GM12878 (cell line): ENCODE measurements at regions not wholly inside any gene's neighbourhood (a gene's known extent, or its start where the extent isn't known, plus 50 kb on each side); places are given as distances from the start of the nearest gene placed in this dataset.

Source experiments
- EGR1 ChIP-seq, 2 experiments: IDR thresholded peaks; 1 replicate in 1 of 2; 2 replicates in 1 of 2; pipeline ENCODE4 v1.6.1; 2011 to 2012; ENCODE audit warnings: low read depth in 2 of 2, low read length in 2 of 2, borderline replicate concordance in 1 of 2, mild to moderate bottlenecking in 1 of 2, moderate library complexity in 1 of 2
- ESRRA ChIP-seq: IDR thresholded peaks from 2 replicates; pipeline ENCODE4 v1.6.1; 2012; ENCODE audit warnings: mild to moderate bottlenecking, low read length, improper control_type of control experiment
- FOXM1 ChIP-seq: IDR thresholded peaks from 2 replicates; pipeline ENCODE4 v1.6.1; 2012; ENCODE audit warnings: low read depth, mild to moderate bottlenecking, inconsistent platforms, low read length, moderate library complexity
- HDAC2 ChIP-seq: fragments of 200-600 bp; sonication (generic); IDR thresholded peaks from 2 replicates; pipeline ENCODE4 v1.6.1; 2017
- TF ChIP-seq, protein P1 (sequence below): fragments of 450-650 bp; conservative IDR thresholded peaks from 2 replicates; pipeline ENCODE4 v1.6.1; 2017; ENCODE audit warnings: mild to moderate bottlenecking, moderate library complexity
- TF ChIP-seq, protein P2 (sequence below): IDR thresholded peaks from 2 replicates; pipeline ENCODE4 v1.6.1; 2012; ENCODE audit warnings: mild to moderate bottlenecking, low read depth, low read length
- TF ChIP-seq, protein P3 (sequence below): IDR thresholded peaks from 2 replicates; pipeline ENCODE4 v1.6.1; 2011; ENCODE audit warnings: mild to moderate bottlenecking, low read depth, low read length, moderate library complexity; ENCODE audit not compliant: insufficient replicate concordance
- TF ChIP-seq, protein P4 (sequence below), 3 experiments: IDR thresholded peaks in 2 of 3; conservative IDR thresholded peaks in 1 of 3; 2 replicates each; pipeline ENCODE4 v1.5.1; 2011; ENCODE audit warnings: low read depth in 3 of 3, low read length in 3 of 3, mild to moderate bottlenecking in 3 of 3, control low read depth in 2 of 3, moderate library complexity in 2 of 3, inconsistent platforms in 1 of 3, mixed read lengths in 1 of 3; ENCODE audit not compliant: control insufficient read depth in 2 of 3, insufficient read depth in 1 of 3; ENCODE audit errors: extremely low read depth in 1 of 3

DNA sequence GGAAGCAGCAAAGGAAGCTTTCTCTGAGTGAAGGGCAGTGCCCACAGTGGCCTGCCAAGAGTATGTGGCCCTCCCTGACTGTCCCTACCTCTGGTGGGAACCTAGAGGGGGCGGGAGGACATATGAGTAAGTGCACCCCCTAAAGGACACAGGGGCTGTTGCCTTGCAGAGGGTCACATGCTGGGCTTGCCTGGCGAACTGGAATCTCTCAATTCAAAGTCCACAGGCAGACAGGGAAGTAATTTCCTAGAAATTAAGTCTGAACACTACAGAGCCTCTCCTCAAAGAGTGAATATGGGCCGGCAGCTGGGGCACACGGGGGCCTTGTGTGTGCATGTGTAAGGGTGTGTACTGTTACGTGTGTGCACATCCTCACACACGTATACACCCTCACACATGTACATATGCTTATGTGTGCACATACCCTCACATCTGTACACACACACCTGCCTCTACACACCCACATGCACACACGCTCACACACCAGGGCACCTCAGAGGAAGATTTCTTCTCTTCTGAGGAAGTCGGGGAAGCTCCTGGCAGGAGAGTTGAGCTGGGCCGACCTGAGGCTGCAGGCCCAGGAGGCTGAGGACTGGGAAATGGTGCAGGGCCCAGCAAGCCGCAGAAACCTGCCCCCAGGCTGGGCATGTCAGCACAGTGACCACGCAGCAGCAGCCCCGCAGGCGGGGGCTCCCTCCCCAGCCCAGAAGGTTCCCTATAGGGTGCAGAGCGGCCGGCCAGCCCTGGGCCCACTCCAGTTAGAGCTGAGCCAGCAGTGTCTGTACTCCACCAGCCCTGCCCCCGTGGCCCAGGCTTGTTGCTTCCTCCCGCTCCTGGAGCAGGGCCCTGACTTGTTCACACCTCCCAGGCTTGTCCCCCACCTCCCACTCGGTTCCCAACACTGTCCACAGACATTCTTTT is 77.4 kb upstream of the TAF1B start:
- TF ChIP-seq HDAC2 (no peak), FOXM1 (no peak), EGR1 (IDR thresholded peaks at IDR 0.05; ENCODE audit: borderline replicate concordance in 1 of 2, low read depth in 2 of 2, low read length in 2 of 2) (no peak), ESRRA (no peak)
- TF ChIP-seq, protein P1, sequence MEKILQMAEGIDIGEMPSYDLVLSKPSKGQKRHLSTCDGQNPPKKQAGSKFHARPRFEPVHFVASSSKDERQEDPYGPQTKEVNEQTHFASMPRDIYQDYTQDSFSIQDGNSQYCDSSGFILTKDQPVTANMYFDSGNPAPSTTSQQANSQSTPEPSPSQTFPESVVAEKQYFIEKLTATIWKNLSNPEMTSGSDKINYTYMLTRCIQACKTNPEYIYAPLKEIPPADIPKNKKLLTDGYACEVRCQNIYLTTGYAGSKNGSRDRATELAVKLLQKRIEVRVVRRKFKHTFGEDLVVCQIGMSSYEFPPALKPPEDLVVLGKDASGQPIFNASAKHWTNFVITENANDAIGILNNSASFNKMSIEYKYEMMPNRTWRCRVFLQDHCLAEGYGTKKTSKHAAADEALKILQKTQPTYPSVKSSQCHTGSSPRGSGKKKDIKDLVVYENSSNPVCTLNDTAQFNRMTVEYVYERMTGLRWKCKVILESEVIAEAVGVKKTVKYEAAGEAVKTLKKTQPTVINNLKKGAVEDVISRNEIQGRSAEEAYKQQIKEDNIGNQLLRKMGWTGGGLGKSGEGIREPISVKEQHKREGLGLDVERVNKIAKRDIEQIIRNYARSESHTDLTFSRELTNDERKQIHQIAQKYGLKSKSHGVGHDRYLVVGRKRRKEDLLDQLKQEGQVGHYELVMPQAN, result no peak
- TF ChIP-seq, protein P2, sequence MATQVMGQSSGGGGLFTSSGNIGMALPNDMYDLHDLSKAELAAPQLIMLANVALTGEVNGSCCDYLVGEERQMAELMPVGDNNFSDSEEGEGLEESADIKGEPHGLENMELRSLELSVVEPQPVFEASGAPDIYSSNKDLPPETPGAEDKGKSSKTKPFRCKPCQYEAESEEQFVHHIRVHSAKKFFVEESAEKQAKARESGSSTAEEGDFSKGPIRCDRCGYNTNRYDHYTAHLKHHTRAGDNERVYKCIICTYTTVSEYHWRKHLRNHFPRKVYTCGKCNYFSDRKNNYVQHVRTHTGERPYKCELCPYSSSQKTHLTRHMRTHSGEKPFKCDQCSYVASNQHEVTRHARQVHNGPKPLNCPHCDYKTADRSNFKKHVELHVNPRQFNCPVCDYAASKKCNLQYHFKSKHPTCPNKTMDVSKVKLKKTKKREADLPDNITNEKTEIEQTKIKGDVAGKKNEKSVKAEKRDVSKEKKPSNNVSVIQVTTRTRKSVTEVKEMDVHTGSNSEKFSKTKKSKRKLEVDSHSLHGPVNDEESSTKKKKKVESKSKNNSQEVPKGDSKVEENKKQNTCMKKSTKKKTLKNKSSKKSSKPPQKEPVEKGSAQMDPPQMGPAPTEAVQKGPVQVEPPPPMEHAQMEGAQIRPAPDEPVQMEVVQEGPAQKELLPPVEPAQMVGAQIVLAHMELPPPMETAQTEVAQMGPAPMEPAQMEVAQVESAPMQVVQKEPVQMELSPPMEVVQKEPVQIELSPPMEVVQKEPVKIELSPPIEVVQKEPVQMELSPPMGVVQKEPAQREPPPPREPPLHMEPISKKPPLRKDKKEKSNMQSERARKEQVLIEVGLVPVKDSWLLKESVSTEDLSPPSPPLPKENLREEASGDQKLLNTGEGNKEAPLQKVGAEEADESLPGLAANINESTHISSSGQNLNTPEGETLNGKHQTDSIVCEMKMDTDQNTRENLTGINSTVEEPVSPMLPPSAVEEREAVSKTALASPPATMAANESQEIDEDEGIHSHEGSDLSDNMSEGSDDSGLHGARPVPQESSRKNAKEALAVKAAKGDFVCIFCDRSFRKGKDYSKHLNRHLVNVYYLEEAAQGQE, result no peak
- TF ChIP-seq, protein P3, sequence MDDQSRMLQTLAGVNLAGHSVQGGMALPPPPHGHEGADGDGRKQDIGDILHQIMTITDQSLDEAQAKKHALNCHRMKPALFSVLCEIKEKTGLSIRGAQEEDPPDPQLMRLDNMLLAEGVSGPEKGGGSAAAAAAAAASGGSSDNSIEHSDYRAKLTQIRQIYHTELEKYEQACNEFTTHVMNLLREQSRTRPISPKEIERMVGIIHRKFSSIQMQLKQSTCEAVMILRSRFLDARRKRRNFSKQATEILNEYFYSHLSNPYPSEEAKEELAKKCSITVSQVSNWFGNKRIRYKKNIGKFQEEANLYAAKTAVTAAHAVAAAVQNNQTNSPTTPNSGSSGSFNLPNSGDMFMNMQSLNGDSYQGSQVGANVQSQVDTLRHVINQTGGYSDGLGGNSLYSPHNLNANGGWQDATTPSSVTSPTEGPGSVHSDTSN, result no peak
- TF ChIP-seq, protein P4, sequence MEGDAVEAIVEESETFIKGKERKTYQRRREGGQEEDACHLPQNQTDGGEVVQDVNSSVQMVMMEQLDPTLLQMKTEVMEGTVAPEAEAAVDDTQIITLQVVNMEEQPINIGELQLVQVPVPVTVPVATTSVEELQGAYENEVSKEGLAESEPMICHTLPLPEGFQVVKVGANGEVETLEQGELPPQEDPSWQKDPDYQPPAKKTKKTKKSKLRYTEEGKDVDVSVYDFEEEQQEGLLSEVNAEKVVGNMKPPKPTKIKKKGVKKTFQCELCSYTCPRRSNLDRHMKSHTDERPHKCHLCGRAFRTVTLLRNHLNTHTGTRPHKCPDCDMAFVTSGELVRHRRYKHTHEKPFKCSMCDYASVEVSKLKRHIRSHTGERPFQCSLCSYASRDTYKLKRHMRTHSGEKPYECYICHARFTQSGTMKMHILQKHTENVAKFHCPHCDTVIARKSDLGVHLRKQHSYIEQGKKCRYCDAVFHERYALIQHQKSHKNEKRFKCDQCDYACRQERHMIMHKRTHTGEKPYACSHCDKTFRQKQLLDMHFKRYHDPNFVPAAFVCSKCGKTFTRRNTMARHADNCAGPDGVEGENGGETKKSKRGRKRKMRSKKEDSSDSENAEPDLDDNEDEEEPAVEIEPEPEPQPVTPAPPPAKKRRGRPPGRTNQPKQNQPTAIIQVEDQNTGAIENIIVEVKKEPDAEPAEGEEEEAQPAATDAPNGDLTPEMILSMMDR (IDR thresholded peaks at IDR 0.05 in 2 of 3, conservative IDR thresholded peaks at IDR 0.05 in 1 of 3; ENCODE audit: control insufficient read depth in 2 of 3, extremely low read depth in 1 of 3, insufficient read depth in 1 of 3, low read depth in 3 of 3, low read length in 3 of 3), result 0 out of 6 replicates have a peak, but pooled peaks of 1 of the 3 experiments have one; percentile 3
